ENCODE measurements at regions not wholly inside any gene's neighbourhood (a gene's known extent, or its start where the extent isn't known, plus 50 kb on each side); places are given as distances from the start of the nearest gene placed in this dataset.
"Not testable (repeated sequence)": the region's sequence is repeated elsewhere in the genome, so short reads cannot be mapped to it uniquely, and the experiment has no call there.

DNA sequence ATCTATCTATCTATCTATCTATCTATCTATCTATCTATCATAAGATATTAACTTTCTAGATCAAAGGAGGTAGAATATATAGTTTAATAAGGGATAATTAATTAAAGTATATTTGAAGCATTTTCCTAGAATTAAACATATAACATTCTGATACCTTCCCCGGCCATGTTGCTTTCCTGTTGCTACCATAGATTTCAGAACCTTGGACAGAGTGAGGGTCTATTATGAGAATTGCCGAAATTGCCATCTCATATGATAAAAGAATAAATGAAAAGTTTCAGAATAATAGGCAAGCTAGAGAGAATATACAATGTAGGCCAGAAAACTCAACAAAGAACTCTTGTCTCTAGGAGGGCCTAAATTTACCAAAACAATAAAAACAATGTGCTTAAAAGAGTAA, 706.1 kb upstream of the TMPRSS15 start:
- Histone ChIP-seq H3K9me1 (replicated peaks; ENCODE audit: control insufficient read depth, extremely low read depth, insufficient read depth, low read length) (no peaks in the 10 kb centered on the region), H3K79me2 (ENCODE audit: control insufficient read depth, insufficient read depth, low read length) (no peaks in the 10 kb centered on the region), H3K36me3 (ENCODE audit: control insufficient read depth in 2 of 2, extremely low read depth in 1 of 2, insufficient read depth in 2 of 2, low read length in 2 of 2) (no peaks in the 10 kb centered on the region), H3K4me2 (ENCODE audit: insufficient read depth, low read length) (no peak overlapping the region), H2AFZ (ENCODE audit: low read depth, low read length) (no peak overlapping the region), H3K27ac (ENCODE audit: insufficient read depth, low read depth, low read length) (no peak overlapping the region), H3K9ac (replicated peaks; ENCODE audit: extremely low read depth, insufficient read depth, low read length) (no peak overlapping the region), H3K9me3 (replicated peaks; ENCODE audit: control insufficient read depth, insufficient read depth, low read length) (peaks cover 2% of the 10 kb centered on the region), H3K4me3 (replicated peaks in 1 of 3; ENCODE audit: insufficient read depth in 1 of 3, low read depth in 1 of 3, low read length in 3 of 3) (no peak overlapping the region), H3K27me3 (ENCODE audit: control insufficient read depth in 2 of 2, insufficient read depth in 2 of 2, low read length in 2 of 2) (no peaks in the 10 kb centered on the region), H3K4me1 (ENCODE audit: control insufficient read depth, extremely low read depth, insufficient read depth, low read length) (no peaks in the 10 kb centered on the region), H4K20me1 (replicated peaks; ENCODE audit: control insufficient read depth, extremely low read depth, insufficient read depth, low read length) (no peaks in the 10 kb centered on the region)
- DNase-seq (ENCODE audit: low read depth, low spot score) = no peak
- ChIA-PET CTCF (no interaction called here), POLR2A (no interaction called here)
- no peak for FAIRE-seq
- no peak for TF ChIP-seq POLR2A (IDR thresholded peaks at IDR 0.05; ENCODE audit: low read depth, low read length)
- TF ChIP-seq, protein P1, sequence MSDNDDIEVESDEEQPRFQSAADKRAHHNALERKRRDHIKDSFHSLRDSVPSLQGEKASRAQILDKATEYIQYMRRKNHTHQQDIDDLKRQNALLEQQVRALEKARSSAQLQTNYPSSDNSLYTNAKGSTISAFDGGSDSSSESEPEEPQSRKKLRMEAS (IDR thresholded peaks at IDR 0.05; ENCODE audit: insufficient read depth, insufficient read length) = no peak
- TF ChIP-seq, protein P2, sequence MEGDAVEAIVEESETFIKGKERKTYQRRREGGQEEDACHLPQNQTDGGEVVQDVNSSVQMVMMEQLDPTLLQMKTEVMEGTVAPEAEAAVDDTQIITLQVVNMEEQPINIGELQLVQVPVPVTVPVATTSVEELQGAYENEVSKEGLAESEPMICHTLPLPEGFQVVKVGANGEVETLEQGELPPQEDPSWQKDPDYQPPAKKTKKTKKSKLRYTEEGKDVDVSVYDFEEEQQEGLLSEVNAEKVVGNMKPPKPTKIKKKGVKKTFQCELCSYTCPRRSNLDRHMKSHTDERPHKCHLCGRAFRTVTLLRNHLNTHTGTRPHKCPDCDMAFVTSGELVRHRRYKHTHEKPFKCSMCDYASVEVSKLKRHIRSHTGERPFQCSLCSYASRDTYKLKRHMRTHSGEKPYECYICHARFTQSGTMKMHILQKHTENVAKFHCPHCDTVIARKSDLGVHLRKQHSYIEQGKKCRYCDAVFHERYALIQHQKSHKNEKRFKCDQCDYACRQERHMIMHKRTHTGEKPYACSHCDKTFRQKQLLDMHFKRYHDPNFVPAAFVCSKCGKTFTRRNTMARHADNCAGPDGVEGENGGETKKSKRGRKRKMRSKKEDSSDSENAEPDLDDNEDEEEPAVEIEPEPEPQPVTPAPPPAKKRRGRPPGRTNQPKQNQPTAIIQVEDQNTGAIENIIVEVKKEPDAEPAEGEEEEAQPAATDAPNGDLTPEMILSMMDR (IDR thresholded peaks at IDR 0.05; ENCODE audit: extremely low read depth in 1 of 2, insufficient read depth in 1 of 2, low read depth in 1 of 2, low read length in 2 of 2) = no peak
- dilution Hi-C loops (cut with MboI; ENCODE audit: extremely low pct_ligation_motif_present, low sequenced_read_pairs) = no loop called here
- BruUV-seq (replicated peaks) = no TSS peak
- intact Hi-C loops (cut with micrococcal nuclease) = no loop called here

DNA sequence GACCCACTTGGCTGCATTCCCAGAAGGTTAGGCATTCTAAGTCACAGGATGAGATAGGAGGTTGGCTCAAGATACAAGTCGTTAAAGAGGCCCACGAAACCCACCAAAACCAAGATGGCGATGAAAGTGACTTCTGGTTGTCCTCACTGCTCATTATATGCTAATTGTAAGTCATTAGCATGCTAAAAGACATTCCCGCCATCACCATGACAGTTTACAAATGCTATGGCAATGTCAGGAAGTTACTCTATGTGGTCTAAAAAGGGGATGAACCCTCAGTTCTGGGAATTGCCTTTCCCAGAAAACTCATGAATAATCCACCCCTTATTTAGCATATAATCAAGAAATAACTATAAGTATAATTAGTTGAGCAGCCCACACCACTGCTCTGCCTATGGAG, 715.7 kb upstream of the TMPRSS15 start:
- DNase-seq (ENCODE audit: low read depth, low spot score); H3K27ac ChIP-seq (ENCODE audit: insufficient read depth, low read depth, low read length); CTCF ChIA-PET; H4K20me1 ChIP-seq (replicated peaks; ENCODE audit: control insufficient read depth, extremely low read depth, insufficient read depth, low read length); H3K4me2 ChIP-seq (ENCODE audit: insufficient read depth, low read length); H3K27me3 ChIP-seq (ENCODE audit: control insufficient read depth in 2 of 2, insufficient read depth in 2 of 2, low read length in 2 of 2); H3K79me2 ChIP-seq (ENCODE audit: control insufficient read depth, insufficient read depth, low read length); dilution Hi-C loops (cut with MboI; ENCODE audit: extremely low pct_ligation_motif_present, low sequenced_read_pairs); H3K4me1 ChIP-seq (ENCODE audit: control insufficient read depth, extremely low read depth, insufficient read depth, low read length); H3K4me3 ChIP-seq (replicated peaks in 1 of 3; ENCODE audit: insufficient read depth in 1 of 3, low read depth in 1 of 3, low read length in 3 of 3); H2AFZ ChIP-seq (ENCODE audit: low read depth, low read length); BruUV-seq (replicated peaks); intact Hi-C loops (cut with micrococcal nuclease); H3K9ac ChIP-seq (replicated peaks; ENCODE audit: extremely low read depth, insufficient read depth, low read length); FAIRE-seq; H3K9me1 ChIP-seq (replicated peaks; ENCODE audit: control insufficient read depth, extremely low read depth, insufficient read depth, low read length); H3K9me3 ChIP-seq (replicated peaks; ENCODE audit: control insufficient read depth, insufficient read depth, low read length); H3K36me3 ChIP-seq (ENCODE audit: control insufficient read depth in 2 of 2, extremely low read depth in 1 of 2, insufficient read depth in 2 of 2, low read length in 2 of 2); POLR2A ChIA-PET: not testable (repeated sequence)

Data from endothelial cell of umbilical vein (primary cell).